ENCODE measurements at regions not wholly inside any gene's neighbourhood (a gene's known extent, or its start where the extent isn't known, plus 50 kb on each side); places are given as distances from the start of the nearest gene placed in this dataset.

- TF ChIP-seq, protein P1, sequence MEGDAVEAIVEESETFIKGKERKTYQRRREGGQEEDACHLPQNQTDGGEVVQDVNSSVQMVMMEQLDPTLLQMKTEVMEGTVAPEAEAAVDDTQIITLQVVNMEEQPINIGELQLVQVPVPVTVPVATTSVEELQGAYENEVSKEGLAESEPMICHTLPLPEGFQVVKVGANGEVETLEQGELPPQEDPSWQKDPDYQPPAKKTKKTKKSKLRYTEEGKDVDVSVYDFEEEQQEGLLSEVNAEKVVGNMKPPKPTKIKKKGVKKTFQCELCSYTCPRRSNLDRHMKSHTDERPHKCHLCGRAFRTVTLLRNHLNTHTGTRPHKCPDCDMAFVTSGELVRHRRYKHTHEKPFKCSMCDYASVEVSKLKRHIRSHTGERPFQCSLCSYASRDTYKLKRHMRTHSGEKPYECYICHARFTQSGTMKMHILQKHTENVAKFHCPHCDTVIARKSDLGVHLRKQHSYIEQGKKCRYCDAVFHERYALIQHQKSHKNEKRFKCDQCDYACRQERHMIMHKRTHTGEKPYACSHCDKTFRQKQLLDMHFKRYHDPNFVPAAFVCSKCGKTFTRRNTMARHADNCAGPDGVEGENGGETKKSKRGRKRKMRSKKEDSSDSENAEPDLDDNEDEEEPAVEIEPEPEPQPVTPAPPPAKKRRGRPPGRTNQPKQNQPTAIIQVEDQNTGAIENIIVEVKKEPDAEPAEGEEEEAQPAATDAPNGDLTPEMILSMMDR (conservative IDR thresholded peaks at IDR 0.05; ENCODE audit: low read depth, low read length): no peak
- Histone ChIP-seq H3K9ac (no peak overlapping the region), H3K4me2 (no peak overlapping the region), H3K27me3 (ENCODE audit: insufficient read depth, low read depth) (no peaks in the 10 kb centered on the region), H3K36me3 (ENCODE audit: insufficient read depth) (no peaks in the 10 kb centered on the region), H3K79me2 (ENCODE audit: insufficient read depth, low read depth) (no peaks in the 10 kb centered on the region), H4K20me1 (ENCODE audit: insufficient read depth) (no peaks in the 10 kb centered on the region), H3K4me1 (ENCODE audit: low read depth, poor library complexity, severe bottlenecking) (no peaks in the 10 kb centered on the region), H2AFZ (ENCODE audit: low read depth) (no peak overlapping the region), H3K4me3 (IDR thresholded peaks at IDR 0.05; ENCODE audit: insufficient read depth, low read depth, low read length) (no peak overlapping the region), H3K27ac (no peak overlapping the region)
These were observed 95.3 kb upstream of the RGPD4 start for GRCh38 chr2:107731435-107731834.

- Histone ChIP-seq H3K27ac (no peak overlapping the region), H3K4me1 (ENCODE audit: low read depth, poor library complexity, severe bottlenecking) (no peaks in the 10 kb centered on the region), H2AFZ (ENCODE audit: low read depth) (no peak overlapping the region), H3K36me3 (ENCODE audit: insufficient read depth) (no peaks in the 10 kb centered on the region), H3K79me2 (ENCODE audit: insufficient read depth, low read depth) (no peaks in the 10 kb centered on the region), H3K9ac (no peak overlapping the region), H4K20me1 (ENCODE audit: insufficient read depth) (no peaks in the 10 kb centered on the region), H3K4me3 (IDR thresholded peaks at IDR 0.05; ENCODE audit: insufficient read depth, low read depth, low read length) (no peak overlapping the region), H3K27me3 (ENCODE audit: insufficient read depth, low read depth) (no peaks in the 10 kb centered on the region), H3K4me2 (no peak overlapping the region)
- TF ChIP-seq, protein P1 (conservative IDR thresholded peaks at IDR 0.05; ENCODE audit: low read depth, low read length): no peak
These were observed 91.5 kb upstream of the RGPD4 start for GRCh38 chr2:107735201-107735600.

DNA sequence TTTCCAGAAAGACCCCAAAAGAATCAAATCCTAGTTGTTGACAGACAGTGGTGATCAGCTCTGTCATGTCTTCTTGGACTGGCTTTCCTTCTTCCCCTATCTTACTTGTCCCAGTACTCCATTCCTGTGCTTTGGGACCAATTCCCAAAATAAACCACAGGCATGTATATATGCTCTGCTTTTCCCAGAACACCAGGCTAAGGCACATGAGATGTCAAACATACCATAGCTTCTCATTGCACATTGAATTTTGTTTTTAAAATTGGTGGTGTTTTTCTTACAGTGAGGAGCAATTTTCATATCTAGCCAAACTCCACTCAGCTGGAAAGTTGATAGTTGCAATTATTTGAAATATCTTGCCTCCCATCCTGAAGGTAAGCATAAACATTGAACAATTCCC is 88.9 kb upstream of the RGPD4 start:
- H3K4me2 ChIP-seq: no peak overlapping the region
- no peak overlapping the region for H3K27ac ChIP-seq
- no peak overlapping the region for H2AFZ ChIP-seq (ENCODE audit: low read depth)
- H3K4me3 ChIP-seq (IDR thresholded peaks at IDR 0.05; ENCODE audit: insufficient read depth, low read depth, low read length): no peak overlapping the region
- TF ChIP-seq, protein P1 (conservative IDR thresholded peaks at IDR 0.05; ENCODE audit: low read depth, low read length): no peak
- no peaks in the 10 kb centered on the region for H4K20me1 ChIP-seq (ENCODE audit: insufficient read depth)
- H3K4me1 ChIP-seq (ENCODE audit: low read depth, poor library complexity, severe bottlenecking): peaks cover 9% of the 10 kb centered on the region
- H3K36me3 ChIP-seq (ENCODE audit: insufficient read depth): no peaks in the 10 kb centered on the region
- no peak overlapping the region for H3K9ac ChIP-seq
- H3K79me2 ChIP-seq (ENCODE audit: insufficient read depth, low read depth): no peaks in the 10 kb centered on the region
- no peaks in the 10 kb centered on the region for H3K27me3 ChIP-seq (ENCODE audit: insufficient read depth, low read depth)

GRCh38 chr2:107738266-107738665 is 88.4 kb upstream of the RGPD4 start:
- Histone ChIP-seq H3K4me3 (IDR thresholded peaks at IDR 0.05; ENCODE audit: insufficient read depth, low read depth, low read length) (no peak overlapping the region), H3K4me2 (no peak overlapping the region), H3K79me2 (ENCODE audit: insufficient read depth, low read depth) (no peaks in the 10 kb centered on the region), H3K27ac (no peak overlapping the region), H3K9ac (no peak overlapping the region), H3K4me1 (ENCODE audit: low read depth, poor library complexity, severe bottlenecking) (peaks cover 9% of the 10 kb centered on the region), H4K20me1 (ENCODE audit: insufficient read depth) (no peaks in the 10 kb centered on the region), H3K36me3 (ENCODE audit: insufficient read depth) (no peaks in the 10 kb centered on the region), H2AFZ (ENCODE audit: low read depth) (no peak overlapping the region), H3K27me3 (ENCODE audit: insufficient read depth, low read depth) (no peaks in the 10 kb centered on the region)
- TF ChIP-seq, protein P1 (conservative IDR thresholded peaks at IDR 0.05; ENCODE audit: low read depth, low read length): no peak
